ENCODE measurements at regions not wholly inside any gene's neighbourhood (a gene's known extent, or its start where the extent isn't known, plus 50 kb on each side); places are given as distances from the start of the nearest gene placed in this dataset.
A peak's percentile ranks its signal among the peaks of the same experiment; 100 is the strongest.
"Not testable (repeated sequence)": the region's sequence is repeated elsewhere in the genome, so short reads cannot be mapped to it uniquely, and the experiment has no call there.

GRCh38 chr5:17326600-17327037 lies 109.2 kb downstream of the BASP1 start:
- DNase-seq, result no peak

DNA sequence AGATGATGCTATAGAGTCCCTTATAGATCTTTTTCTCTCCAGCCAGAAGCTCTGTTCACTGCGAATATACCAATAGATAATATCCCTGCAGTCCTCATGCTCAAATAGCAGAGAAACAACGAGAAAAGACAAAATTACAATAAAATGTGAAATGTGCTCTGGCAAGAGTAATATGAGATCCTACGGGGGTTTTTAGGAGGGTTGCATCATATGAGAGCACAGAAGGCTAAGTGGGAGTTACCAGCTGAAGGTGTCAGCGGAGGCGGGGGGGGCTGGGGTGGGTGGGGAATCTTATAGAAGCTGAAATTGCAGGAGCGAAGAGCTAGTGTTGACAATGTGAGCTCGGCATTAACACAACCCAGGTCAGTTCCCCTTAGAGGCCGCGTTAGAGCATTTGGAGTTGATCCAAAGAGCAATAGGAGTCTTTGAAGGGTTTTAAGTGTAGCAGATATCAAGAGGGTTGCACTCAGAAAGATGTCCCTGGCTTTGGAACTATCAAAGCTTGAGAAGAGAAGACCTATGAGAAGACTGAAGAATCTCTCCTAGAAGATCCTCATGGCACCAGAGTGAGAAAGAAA lies 109.7 kb downstream of the BASP1 start:
- DNase-seq, result no peak

GRCh38 chr5:17329571-17329970 lies 112.1 kb downstream of the BASP1 start:
- DNase-seq, result no peak

GRCh38 chr5:17330386-17330785 lies 113.0 kb downstream of the BASP1 start:
- no peak for DNase-seq

DNA sequence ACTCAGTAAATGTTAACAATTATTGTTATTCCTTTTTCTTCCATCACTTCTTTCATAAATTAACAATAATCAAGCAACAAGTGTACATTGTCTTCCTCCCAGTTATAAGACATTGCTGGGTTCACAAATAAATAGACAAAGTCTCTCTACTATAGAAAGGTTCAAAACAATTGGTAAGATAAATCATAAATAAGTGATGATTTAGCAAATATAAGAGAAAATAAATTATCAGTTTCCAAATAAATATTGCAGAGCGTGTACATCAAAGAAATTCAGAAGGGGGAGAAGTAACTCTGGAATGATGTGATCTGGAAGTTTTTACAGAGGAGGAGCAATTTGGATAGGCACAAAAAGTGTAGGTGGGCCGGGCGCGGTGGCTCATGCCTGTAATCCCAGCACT lies 114.2 kb downstream of the BASP1 start:
- DNase-seq, result no peak

DNA sequence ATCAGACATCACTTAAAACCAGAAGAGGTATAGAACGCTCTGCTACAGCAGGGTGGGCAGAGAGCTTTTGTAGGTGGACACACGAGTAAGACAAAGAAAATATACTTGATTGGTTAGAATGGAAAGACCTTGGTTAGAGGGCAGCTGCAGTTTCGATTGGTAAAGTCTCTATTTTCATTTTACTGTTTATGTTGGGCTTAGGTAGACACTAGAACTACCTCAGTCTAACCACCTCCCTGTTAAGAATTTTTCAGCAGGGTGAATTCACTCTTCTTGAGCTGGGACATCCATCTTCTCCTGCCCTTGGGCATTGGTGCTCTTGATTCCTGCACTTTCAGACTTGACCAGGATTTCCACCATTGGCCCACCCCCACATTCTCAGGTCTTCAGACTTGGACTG lies 116.3 kb downstream of the BASP1 start:
- no peak for DNase-seq

GRCh38 chr5:17336054-17336453 lies 118.6 kb downstream of the BASP1 start:
- DNase-seq, result no peak

GRCh38 chr5:17336723-17337122 lies 119.3 kb downstream of the BASP1 start:
- not testable (repeated sequence) for DNase-seq

DNA sequence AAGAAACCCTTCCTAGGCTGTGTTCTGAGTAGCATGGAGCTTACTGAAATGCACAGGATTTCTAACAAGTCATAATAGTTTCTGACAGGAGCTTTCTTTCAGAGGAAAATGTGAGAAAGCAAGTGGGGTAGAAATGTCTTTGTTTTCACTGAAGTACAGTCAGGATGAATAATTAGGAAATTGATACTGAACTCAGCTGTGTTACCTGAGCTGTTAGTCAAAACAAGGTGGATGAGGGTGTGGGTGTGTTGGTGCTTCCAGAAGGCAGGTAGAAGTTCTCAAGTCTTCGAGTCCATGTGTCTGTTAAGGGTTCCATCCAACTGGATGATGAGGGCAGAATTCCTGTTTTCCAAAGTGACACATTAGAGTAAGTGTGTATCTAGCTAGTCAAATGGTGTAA lies 122.4 kb downstream of the BASP1 start:
- no peak for DNase-seq

DNA sequence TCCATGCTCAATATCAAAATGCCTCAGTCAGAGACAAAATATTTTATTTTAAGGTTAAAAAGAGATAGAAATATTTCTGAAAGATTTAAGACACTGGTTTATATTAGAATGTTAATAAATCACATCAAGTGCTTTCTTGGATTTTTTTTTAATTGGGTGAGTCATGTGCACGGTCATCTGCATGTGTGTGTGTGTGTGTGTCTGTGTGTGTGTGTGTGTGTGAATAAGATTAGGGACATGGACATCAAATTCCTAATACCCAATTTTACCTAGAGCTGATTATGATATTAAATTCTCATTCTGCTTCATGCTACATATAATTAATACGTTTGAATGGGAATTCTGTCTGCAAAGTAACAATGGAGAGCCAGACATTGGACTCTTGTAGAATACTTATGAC lies 122.9 kb downstream of the BASP1 start:
- DNase-seq, result no peak

DNA sequence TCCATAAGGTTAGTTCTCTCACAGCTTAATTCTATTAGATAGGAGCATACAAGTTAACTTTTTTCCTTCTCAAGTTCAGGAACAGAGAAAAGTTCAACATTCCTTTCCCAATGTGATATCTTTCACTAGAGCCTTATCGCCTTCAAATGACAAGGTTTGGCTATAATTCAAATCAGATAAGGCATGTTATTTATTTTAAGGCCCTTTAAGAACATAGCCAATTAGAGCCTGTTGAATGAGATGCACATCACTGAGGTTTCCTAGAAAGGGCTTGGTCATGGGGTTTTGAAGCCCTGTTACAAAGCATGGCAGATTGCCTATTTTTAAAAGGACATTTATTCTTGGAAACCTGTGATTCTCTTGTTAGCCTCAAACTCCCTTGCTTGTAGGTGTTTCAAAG lies 123.4 kb downstream of the BASP1 start:
- DNase-seq, result peak; percentile 51

GRCh38 chr5:17343675-17344074 lies 126.2 kb downstream of the BASP1 start:
- no peak for DNase-seq

- no peak for DNase-seq
Measured at GRCh38 chr5:17346811-17347210, 129.4 kb downstream of the BASP1 start.

DNA sequence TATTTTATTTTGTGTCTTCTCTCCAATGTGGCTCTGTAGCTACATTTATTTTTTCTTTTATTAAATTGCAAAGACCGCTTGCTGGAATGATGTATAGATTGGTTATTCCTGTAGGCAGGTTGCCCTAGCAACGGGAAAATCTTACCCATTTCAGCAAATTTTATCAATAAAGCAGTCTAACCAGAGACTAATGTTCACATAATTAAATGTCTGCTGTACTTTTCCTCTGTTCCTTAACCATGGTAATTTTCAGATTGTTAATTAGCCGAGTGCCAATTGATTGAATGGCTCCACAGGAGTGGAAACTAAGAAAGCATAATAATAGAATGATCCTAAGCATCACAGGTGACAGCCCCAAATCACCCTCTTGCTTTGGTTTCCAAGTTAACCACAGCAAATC lies 134.8 kb downstream of the BASP1 start:
- no peak for DNase-seq

GRCh38 chr5:17354265-17354664 lies 136.8 kb downstream of the BASP1 start:
- DNase-seq, result no peak

DNA sequence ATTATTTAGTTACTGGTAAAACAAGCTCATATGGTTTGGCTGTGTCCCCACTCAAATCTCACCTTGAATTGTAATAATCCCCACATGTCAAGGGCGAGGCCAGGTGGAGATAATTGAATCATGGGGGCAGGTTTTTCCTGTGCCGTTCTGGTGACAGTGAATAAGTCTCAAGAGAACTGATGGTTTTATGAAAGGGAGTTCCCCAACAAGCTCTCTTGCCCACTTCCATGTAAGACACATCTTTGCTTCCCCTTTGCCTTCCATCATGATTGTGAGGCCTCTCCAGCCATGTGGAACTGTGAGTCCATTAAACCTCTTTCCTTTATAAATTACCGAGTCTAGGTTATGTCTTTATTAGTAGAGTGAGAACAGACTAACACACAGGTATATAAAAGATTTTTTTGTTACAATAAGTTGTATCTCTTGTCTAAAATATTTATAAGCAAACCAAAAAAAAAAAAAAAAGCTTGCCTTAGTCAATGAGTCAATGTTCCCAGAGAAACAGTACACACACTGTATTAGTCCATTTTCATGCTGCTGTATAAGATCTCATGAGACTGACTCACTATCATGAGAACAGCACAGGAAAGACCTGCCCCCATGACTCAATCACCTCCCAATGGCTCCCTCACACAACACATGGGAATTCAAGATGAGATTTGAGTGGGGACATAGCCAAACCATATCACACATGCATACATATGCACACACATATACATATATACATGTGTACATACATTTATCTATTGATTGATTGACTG lies 138.3 kb downstream of the BASP1 start:
- no peak for DNase-seq

DNA sequence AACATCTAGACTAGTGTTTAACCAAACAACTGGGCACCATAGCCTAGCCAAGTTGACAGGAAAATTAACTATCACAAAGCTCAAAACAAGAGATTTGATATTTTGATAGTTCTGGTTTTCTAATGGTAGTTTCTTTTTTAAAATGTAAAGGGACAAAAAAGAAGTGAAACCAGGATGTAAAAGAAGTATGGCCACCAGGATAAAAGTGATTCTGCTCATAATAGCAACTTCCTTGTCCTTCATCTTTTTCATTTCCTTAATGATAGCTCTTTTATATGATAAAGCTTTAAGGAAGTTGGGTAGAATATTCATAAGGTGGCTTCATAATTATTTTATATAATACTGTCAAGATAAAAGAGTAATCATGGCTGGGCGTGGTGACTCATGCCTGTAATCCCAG lies 139.1 kb downstream of the BASP1 start:
- no peak for DNase-seq

- DNase-seq, result no peak
Measured at GRCh38 chr5:17357504-17357903, 140.1 kb downstream of the BASP1 start.

- peak; percentile 62 for DNase-seq
Measured at GRCh38 chr5:17358031-17358430, 140.0 kb upstream of the TAF11L2 start.

- DNase-seq, result no peak
Measured at GRCh38 chr5:17359451-17360011, 138.5 kb upstream of the TAF11L2 start.

DNA sequence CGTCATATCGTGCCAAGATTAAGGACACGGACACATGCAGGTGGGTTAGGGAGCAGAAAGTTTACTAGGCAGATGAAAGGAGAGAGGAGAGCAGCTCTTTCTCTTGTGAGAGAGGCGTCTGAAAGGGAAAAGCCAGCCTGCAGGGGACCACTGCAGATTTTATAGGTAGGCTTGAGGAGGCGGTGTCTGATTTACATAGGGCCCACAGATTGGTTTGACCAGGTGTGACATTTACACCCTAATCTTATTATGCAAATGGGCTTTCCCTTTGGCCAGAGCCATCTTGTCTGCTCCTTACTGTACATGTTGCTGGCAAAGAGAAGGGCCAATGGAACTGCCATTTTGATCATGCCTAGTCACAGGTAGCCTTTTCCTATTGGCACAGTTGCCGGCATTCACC lies 137.2 kb upstream of the TAF11L2 start:
- no peak for DNase-seq

DNA sequence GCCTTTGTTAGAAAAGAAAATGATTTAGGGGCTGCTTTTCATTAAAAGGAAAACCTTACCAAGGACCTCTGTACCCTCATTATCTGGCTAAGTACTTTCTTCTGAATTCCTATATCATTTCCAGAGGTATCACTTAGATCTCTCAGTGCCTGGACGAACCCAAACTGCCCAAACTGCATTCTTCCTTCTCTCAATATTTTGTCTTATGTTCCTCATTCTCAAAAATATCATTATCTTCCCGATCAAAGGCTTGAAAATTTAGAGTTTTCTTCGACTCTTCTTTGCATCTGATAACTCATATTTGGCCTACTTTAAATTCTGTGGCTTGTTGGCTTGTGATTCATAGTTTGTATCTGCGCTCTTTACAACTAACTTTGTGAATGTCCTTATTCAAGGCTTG lies 136.7 kb upstream of the TAF11L2 start:
- no peak for DNase-seq

- no peak for DNase-seq
Measured at GRCh38 chr5:17364987-17365810, 132.8 kb upstream of the TAF11L2 start.

DNA sequence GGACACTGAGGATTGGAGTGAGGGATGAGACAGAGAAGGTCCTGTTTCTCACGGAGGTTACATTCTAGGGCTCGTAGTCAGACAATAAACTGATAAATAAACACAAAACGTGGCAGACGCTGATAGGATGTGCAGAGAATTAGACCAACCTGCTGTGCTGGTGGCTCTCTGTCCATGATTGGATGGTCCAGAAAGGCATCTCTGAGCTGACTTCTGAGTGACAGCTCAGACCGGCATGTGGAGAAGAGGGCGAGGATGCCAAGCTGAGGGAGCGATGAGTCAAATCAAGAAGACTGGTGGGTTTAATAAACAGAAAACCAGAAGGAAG lies 132.3 kb upstream of the TAF11L2 start:
- DNase-seq, result no peak
